Endothelial cell of umbilical vein (primary cell): ENCODE measurements at regions not wholly inside any gene's neighbourhood (a gene's known extent, or its start where the extent isn't known, plus 50 kb on each side); places are given as distances from the start of the nearest gene placed in this dataset.

Source experiments
- BruUV-seq: library from RNA; stranded (reverse); fragments of 400-500 nt; replicated peaks from 2 replicates; lab custom pipeline; 2021; lab: Mats Ljungman, UMichigan
- CTCF ChIA-PET: fragments of 300-600, 350-600 bp; sonication (Branson Sonifier 250); formaldehyde crosslinking; loops from one replicate; lab custom pipeline; 2021; ENCODE audit warnings: antibody characterized with exemption, inconsistent platforms; lab: Charles Lee
- POLR2A ChIA-PET: fragments of 300-600, 350-600 bp; sonication (Branson Sonifier 250); formaldehyde crosslinking; loops from one replicate; lab custom pipeline; 2021; ENCODE audit warnings: antibody characterized with exemption, inconsistent platforms; lab: Charles Lee
- DNase-seq: peaks from one replicate; pipeline ENCODE4 v3.0.0-alpha.2; 2011; ENCODE audit warnings: low read depth, low spot score
- FAIRE-seq: peaks from 2 replicates; lab custom pipeline; 2011; peaks lifted over from hg19 to GRCh38; lab: Jason Lieb, UNC
- H2AFZ ChIP-seq: 2 replicates; pipeline ENCODE4 v1.6.0; 2012; ENCODE audit warnings: low read depth, low read length, control low read depth, inconsistent platforms
- H3K27ac ChIP-seq: 2 replicates; pipeline ENCODE4 v1.5.1; 2011; ENCODE audit warnings: low read depth, mild to moderate bottlenecking, control low read depth, low read length, moderate library complexity; ENCODE audit not compliant: insufficient read depth
- H3K27me3 ChIP-seq, 2 experiments: 2 replicates each; pipeline versions ENCODE4 v1.6.0 to v1.6.1; 2011; ENCODE audit warnings: low read length in 2 of 2, mixed read lengths in 1 of 2; ENCODE audit not compliant: control insufficient read depth in 2 of 2, insufficient read depth in 2 of 2
- H3K36me3 ChIP-seq, 2 experiments: 2 replicates in 1 of 2; 3 replicates in 1 of 2; pipeline ENCODE4 v1.5.1; 2011; ENCODE audit warnings: low read length in 2 of 2, mild to moderate bottlenecking in 1 of 2, moderate library complexity in 1 of 2; ENCODE audit not compliant: control insufficient read depth in 2 of 2, insufficient read depth in 2 of 2; ENCODE audit errors: extremely low read depth in 1 of 2
- H3K4me1 ChIP-seq: 3 replicates; pipeline ENCODE4 v1.5.1; 2011; ENCODE audit warnings: mild to moderate bottlenecking, low read length; ENCODE audit not compliant: control insufficient read depth, insufficient read depth; ENCODE audit errors: extremely low read depth
- H3K4me2 ChIP-seq: 2 replicates; pipeline ENCODE4 v1.6.1; 2011; ENCODE audit warnings: low read length, control low read depth, mixed read lengths; ENCODE audit not compliant: insufficient read depth
- H3K4me3 ChIP-seq, 3 experiments: fragments of 200-600 bp in 1 of 3; sonication (generic), shearing (Covaris generic) in 1 of 3; replicated peaks in 1 of 3; 2 replicates each; pipeline ENCODE4 v1.5.1; 2011 to 2016; ENCODE audit warnings: control low read depth in 3 of 3, low read length in 3 of 3, mild to moderate bottlenecking in 2 of 3, inconsistent platforms in 1 of 3, low read depth in 1 of 3, moderate library complexity in 1 of 3; ENCODE audit not compliant: insufficient read depth in 1 of 3
- H3K79me2 ChIP-seq: 2 replicates; pipeline ENCODE4 v1.6.0; 2012; ENCODE audit warnings: low read length, inconsistent platforms; ENCODE audit not compliant: control insufficient read depth, insufficient read depth
- H3K9ac ChIP-seq: replicated peaks from 2 replicates; pipeline ENCODE3; 2011; ENCODE audit warnings: low read length, control low read depth; ENCODE audit not compliant: insufficient read depth; ENCODE audit errors: extremely low read depth
- H3K9me1 ChIP-seq: replicated peaks from 3 replicates; pipeline ENCODE4 v1.6.0; 2011; ENCODE audit warnings: mild to moderate bottlenecking, low read length; ENCODE audit not compliant: control insufficient read depth, insufficient read depth; ENCODE audit errors: extremely low read depth
- H3K9me3 ChIP-seq: replicated peaks from 2 replicates; pipeline ENCODE4 v1.5.1; 2012; ENCODE audit warnings: low read length, inconsistent platforms; ENCODE audit not compliant: control insufficient read depth, insufficient read depth
- H4K20me1 ChIP-seq: replicated peaks from 2 replicates; pipeline ENCODE3; 2011; ENCODE audit warnings: mild to moderate bottlenecking, low read length; ENCODE audit not compliant: control insufficient read depth, insufficient read depth; ENCODE audit errors: extremely low read depth
- CTCF ChIP-seq, 2 donors: IDR thresholded peaks; 1 replicate in 1 of 2; 2 replicates in 1 of 2; pipeline ENCODE4 v1.5.1; 2011; ENCODE audit warnings: low read length in 2 of 2, mild to moderate bottlenecking in 2 of 2, moderate library complexity in 2 of 2, control low read depth in 1 of 2, inconsistent platforms in 1 of 2, low read depth in 1 of 2; ENCODE audit not compliant: insufficient read depth in 1 of 2; ENCODE audit errors: extremely low read depth in 1 of 2
- EZH2 ChIP-seq: IDR thresholded peaks from 2 replicates; pipeline ENCODE4 v1.6.1; 2012; ENCODE audit warnings: borderline replicate concordance, low read depth, mild to moderate bottlenecking, moderate library complexity, low read length, inconsistent platforms; ENCODE audit not compliant: severe bottlenecking
- FOS ChIP-seq: IDR thresholded peaks from 2 replicates; pipeline ENCODE4 v1.6.1; 2011; ENCODE audit warnings: mild to moderate bottlenecking, low read length, moderate library complexity, borderline replicate concordance; ENCODE audit not compliant: insufficient read depth
- GATA2 ChIP-seq: IDR thresholded peaks from 2 replicates; pipeline ENCODE4 v1.7.0; 2011; ENCODE audit warnings: low read depth, mild to moderate bottlenecking, moderate library complexity, mixed read lengths, low read length; ENCODE audit not compliant: insufficient read length, insufficient read depth
- JUN ChIP-seq: IDR thresholded peaks from 2 replicates; pipeline ENCODE4 v1.6.1; 2011; ENCODE audit warnings: borderline replicate concordance, low read depth; ENCODE audit not compliant: insufficient read length, insufficient read depth
- MAX ChIP-seq: IDR thresholded peaks from 2 replicates; pipeline ENCODE4 v1.6.1; 2011; ENCODE audit not compliant: insufficient read depth, insufficient read length
- MYC ChIP-seq: IDR thresholded peaks from one replicate; pipeline ENCODE4 v1.6.1; 2011; ENCODE audit warnings: mild to moderate bottlenecking, low read depth, low read length
- POLR2A ChIP-seq: IDR thresholded peaks from 2 replicates; pipeline ENCODE4 v1.6.1; 2012; ENCODE audit warnings: low read depth, mild to moderate bottlenecking, control low read depth, low read length
- POLR2AphosphoS5 ChIP-seq: IDR thresholded peaks from 2 replicates; pipeline ENCODE4 v1.6.1; 2012; ENCODE audit warnings: low read depth, mild to moderate bottlenecking, control low read depth, low read length, moderate library complexity; ENCODE audit not compliant: insufficient read depth
- dilution Hi-C: fragments of 300-500 bp; cut with MboI; formaldehyde crosslinking; loops from one replicate; pipeline ENCODE4 v1.15.0; 2019; ENCODE audit warnings: low sequenced_read_pairs; ENCODE audit not compliant: extremely low pct_ligation_motif_present
- intact Hi-C: fragments of 100-400 bp; cut with micrococcal nuclease; formaldehyde crosslinking; loops from one replicate; pipeline ENCODE4 v1.10.0; 2022

GRCh38 chr1:59006289-59006658, 222.4 kb upstream of the JUN start:
- intact Hi-C loops, result no loop called here

More at GRCh38 chr1:59006289-59006658, 222.4 kb upstream of the JUN start:
- ChIA-PET CTCF (interaction anchor here (0.6 kb wide), 1 partner anchor 181 kb away, joined by 3 read pairs; no protein-coding TSS in a partner anchor), POLR2A (no interaction called here)
- no peaks in the 10 kb centered on the region for H3K36me3 ChIP-seq
- H3K4me1 ChIP-seq, result peaks cover 3% of the 10 kb centered on the region
- H2AFZ ChIP-seq, result no peak overlapping the region
- no peaks in the 10 kb centered on the region for H4K20me1 ChIP-seq
- dilution Hi-C loops, result no loop called here
- no peak overlapping the region for H3K27ac ChIP-seq
- TF ChIP-seq MAX, result no peak
- TF ChIP-seq POLR2AphosphoS5, result no peak
- TF ChIP-seq GATA2, result no peak
- no peak for TF ChIP-seq CTCF (IDR thresholded peaks at IDR 0.05; ENCODE audit: extremely low read depth in 1 of 2, insufficient read depth in 1 of 2, low read depth in 1 of 2, low read length in 2 of 2)
- TF ChIP-seq MYC, result no peak
- no peak for TF ChIP-seq FOS
- no peak for TF ChIP-seq EZH2
- TF ChIP-seq JUN, result no peak
- no peak for TF ChIP-seq POLR2A
- H3K9me1 ChIP-seq, result no peaks in the 10 kb centered on the region
- FAIRE-seq (no peak), DNase-seq (no peak)
- H3K4me3 ChIP-seq, result no peak overlapping the region
- no TSS peak for BruUV-seq
- H3K9ac ChIP-seq, result no peak overlapping the region
- no peak overlapping the region for H3K4me2 ChIP-seq
- H3K9me3 ChIP-seq, result no peaks in the 10 kb centered on the region
- no peaks in the 10 kb centered on the region for H3K79me2 ChIP-seq
- no peaks in the 10 kb centered on the region for H3K27me3 ChIP-seq
